22Rv1 (cell line): ENCODE measurements at regions not wholly inside any gene's neighbourhood (a gene's known extent, or its start where the extent isn't known, plus 50 kb on each side); places are given as distances from the start of the nearest gene placed in this dataset.

Experiments
- CTCF ChIP-seq: fragments of 450-650 bp; IDR thresholded peaks from 2 replicates; pipeline ENCODE4 v1.5.1; 2017; ENCODE audit warnings: mild to moderate bottlenecking
- ZFX ChIP-seq: fragments of 450-650 bp; IDR thresholded peaks from 2 replicates; pipeline ENCODE4 v1.6.1; 2017; ENCODE audit warnings: antibody characterized with exemption, borderline replicate concordance

- TF ChIP-seq CTCF (no peak), ZFX (no peak)
These were observed 104.6 kb upstream of the TTC34 start for GRCh38 chr1:2906085-2906484.
